Endothelial cell of umbilical vein (primary cell): ENCODE measurements at regions not wholly inside any gene's neighbourhood (a gene's known extent, or its start where the extent isn't known, plus 50 kb on each side); places are given as distances from the start of the nearest gene placed in this dataset.

Experiments used
- BruUV-seq: library from RNA; stranded (reverse); fragments of 400-500 nt; replicated peaks from 2 replicates; lab custom pipeline; 2021; lab: Mats Ljungman, UMichigan
- CTCF ChIA-PET: fragments of 300-600, 350-600 bp; sonication (Branson Sonifier 250); formaldehyde crosslinking; loops from one replicate; lab custom pipeline; 2021; ENCODE audit warnings: antibody characterized with exemption, inconsistent platforms; lab: Charles Lee
- POLR2A ChIA-PET: fragments of 300-600, 350-600 bp; sonication (Branson Sonifier 250); formaldehyde crosslinking; loops from one replicate; lab custom pipeline; 2021; ENCODE audit warnings: antibody characterized with exemption, inconsistent platforms; lab: Charles Lee
- DNase-seq: peaks from one replicate; pipeline ENCODE4 v3.0.0-alpha.2; 2011; ENCODE audit warnings: low read depth, low spot score
- FAIRE-seq: peaks from 2 replicates; lab custom pipeline; 2011; peaks lifted over from hg19 to GRCh38; lab: Jason Lieb, UNC
- H2AFZ ChIP-seq: 2 replicates; pipeline ENCODE4 v1.6.0; 2012; ENCODE audit warnings: low read depth, low read length, control low read depth, inconsistent platforms
- H3K27ac ChIP-seq: 2 replicates; pipeline ENCODE4 v1.5.1; 2011; ENCODE audit warnings: low read depth, mild to moderate bottlenecking, control low read depth, low read length, moderate library complexity; ENCODE audit not compliant: insufficient read depth
- H3K27me3 ChIP-seq, 2 experiments: 2 replicates each; pipeline versions ENCODE4 v1.6.0 to v1.6.1; 2011; ENCODE audit warnings: low read length in 2 of 2, mixed read lengths in 1 of 2; ENCODE audit not compliant: control insufficient read depth in 2 of 2, insufficient read depth in 2 of 2
- H3K36me3 ChIP-seq, 2 experiments: 2 replicates in 1 of 2; 3 replicates in 1 of 2; pipeline ENCODE4 v1.5.1; 2011; ENCODE audit warnings: low read length in 2 of 2, mild to moderate bottlenecking in 1 of 2, moderate library complexity in 1 of 2; ENCODE audit not compliant: control insufficient read depth in 2 of 2, insufficient read depth in 2 of 2; ENCODE audit errors: extremely low read depth in 1 of 2
- H3K4me1 ChIP-seq: 3 replicates; pipeline ENCODE4 v1.5.1; 2011; ENCODE audit warnings: mild to moderate bottlenecking, low read length; ENCODE audit not compliant: control insufficient read depth, insufficient read depth; ENCODE audit errors: extremely low read depth
- H3K4me2 ChIP-seq: 2 replicates; pipeline ENCODE4 v1.6.1; 2011; ENCODE audit warnings: low read length, control low read depth, mixed read lengths; ENCODE audit not compliant: insufficient read depth
- H3K4me3 ChIP-seq, 3 experiments: fragments of 200-600 bp in 1 of 3; sonication (generic), shearing (Covaris generic) in 1 of 3; replicated peaks in 1 of 3; 2 replicates each; pipeline ENCODE4 v1.5.1; 2011 to 2016; ENCODE audit warnings: control low read depth in 3 of 3, low read length in 3 of 3, mild to moderate bottlenecking in 2 of 3, inconsistent platforms in 1 of 3, low read depth in 1 of 3, moderate library complexity in 1 of 3; ENCODE audit not compliant: insufficient read depth in 1 of 3
- H3K79me2 ChIP-seq: 2 replicates; pipeline ENCODE4 v1.6.0; 2012; ENCODE audit warnings: low read length, inconsistent platforms; ENCODE audit not compliant: control insufficient read depth, insufficient read depth
- H3K9ac ChIP-seq: replicated peaks from 2 replicates; pipeline ENCODE3; 2011; ENCODE audit warnings: low read length, control low read depth; ENCODE audit not compliant: insufficient read depth; ENCODE audit errors: extremely low read depth
- H3K9me1 ChIP-seq: replicated peaks from 3 replicates; pipeline ENCODE4 v1.6.0; 2011; ENCODE audit warnings: mild to moderate bottlenecking, low read length; ENCODE audit not compliant: control insufficient read depth, insufficient read depth; ENCODE audit errors: extremely low read depth
- H3K9me3 ChIP-seq: replicated peaks from 2 replicates; pipeline ENCODE4 v1.5.1; 2012; ENCODE audit warnings: low read length, inconsistent platforms; ENCODE audit not compliant: control insufficient read depth, insufficient read depth
- H4K20me1 ChIP-seq: replicated peaks from 2 replicates; pipeline ENCODE3; 2011; ENCODE audit warnings: mild to moderate bottlenecking, low read length; ENCODE audit not compliant: control insufficient read depth, insufficient read depth; ENCODE audit errors: extremely low read depth
- EZH2 ChIP-seq: IDR thresholded peaks from 2 replicates; pipeline ENCODE4 v1.6.1; 2012; ENCODE audit warnings: borderline replicate concordance, low read depth, mild to moderate bottlenecking, moderate library complexity, low read length, inconsistent platforms; ENCODE audit not compliant: severe bottlenecking
- FOS ChIP-seq: IDR thresholded peaks from 2 replicates; pipeline ENCODE4 v1.6.1; 2011; ENCODE audit warnings: mild to moderate bottlenecking, low read length, moderate library complexity, borderline replicate concordance; ENCODE audit not compliant: insufficient read depth
- GATA2 ChIP-seq: IDR thresholded peaks from 2 replicates; pipeline ENCODE4 v1.7.0; 2011; ENCODE audit warnings: low read depth, mild to moderate bottlenecking, moderate library complexity, mixed read lengths, low read length; ENCODE audit not compliant: insufficient read length, insufficient read depth
- JUN ChIP-seq: IDR thresholded peaks from 2 replicates; pipeline ENCODE4 v1.6.1; 2011; ENCODE audit warnings: borderline replicate concordance, low read depth; ENCODE audit not compliant: insufficient read length, insufficient read depth
- POLR2A ChIP-seq: IDR thresholded peaks from 2 replicates; pipeline ENCODE4 v1.6.1; 2012; ENCODE audit warnings: low read depth, mild to moderate bottlenecking, control low read depth, low read length
- POLR2AphosphoS5 ChIP-seq: IDR thresholded peaks from 2 replicates; pipeline ENCODE4 v1.6.1; 2012; ENCODE audit warnings: low read depth, mild to moderate bottlenecking, control low read depth, low read length, moderate library complexity; ENCODE audit not compliant: insufficient read depth
- dilution Hi-C: fragments of 300-500 bp; cut with MboI; formaldehyde crosslinking; loops from one replicate; pipeline ENCODE4 v1.15.0; 2019; ENCODE audit warnings: low sequenced_read_pairs; ENCODE audit not compliant: extremely low pct_ligation_motif_present
- intact Hi-C: fragments of 100-400 bp; cut with micrococcal nuclease; formaldehyde crosslinking; loops from one replicate; pipeline ENCODE4 v1.10.0; 2022
- TF ChIP-seq, protein P1 (sequence below): IDR thresholded peaks from 2 replicates; pipeline ENCODE4 v1.6.1; 2011; ENCODE audit not compliant: insufficient read depth, insufficient read length
- TF ChIP-seq, protein P2 (sequence below), 2 donors: IDR thresholded peaks; 1 replicate in 1 of 2; 2 replicates in 1 of 2; pipeline ENCODE4 v1.5.1; 2011; ENCODE audit warnings: low read length in 2 of 2, mild to moderate bottlenecking in 2 of 2, moderate library complexity in 2 of 2, control low read depth in 1 of 2, inconsistent platforms in 1 of 2, low read depth in 1 of 2; ENCODE audit not compliant: insufficient read depth in 1 of 2; ENCODE audit errors: extremely low read depth in 1 of 2

DNA sequence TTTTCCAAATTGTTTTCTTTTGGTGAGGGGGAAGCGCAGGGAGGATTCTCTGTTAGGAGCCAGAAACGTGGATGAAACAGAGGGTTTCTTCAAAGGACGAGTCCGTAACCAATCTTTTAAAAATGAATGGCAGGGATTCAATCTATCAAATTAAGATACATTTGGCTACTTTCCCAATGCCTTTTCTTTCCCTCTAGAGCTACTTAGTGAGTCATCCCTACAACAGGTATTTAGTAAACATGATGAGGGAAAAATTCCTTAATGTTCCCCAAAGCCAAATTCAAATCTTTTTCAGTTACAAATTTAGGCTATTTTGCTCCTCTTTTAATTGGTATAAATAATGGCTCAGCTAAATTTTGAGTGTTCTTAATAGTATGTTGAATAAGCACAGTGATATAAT lies 366.4 kb upstream of the RIOK2 start:
- no peaks in the 10 kb centered on the region for H3K9me3 ChIP-seq
- no TSS peak for BruUV-seq
- H3K27ac ChIP-seq: no peak overlapping the region
- H3K4me3 ChIP-seq: no peak overlapping the region
- H3K27me3 ChIP-seq: no peaks in the 10 kb centered on the region
- FAIRE-seq (no peak), DNase-seq (peak; percentile 21)
- no peak overlapping the region for H3K9ac ChIP-seq
- H3K4me1 ChIP-seq: peaks cover 27% of the 10 kb centered on the region
- H4K20me1 ChIP-seq: no peaks in the 10 kb centered on the region
- no peak overlapping the region for H2AFZ ChIP-seq
- H3K9me1 ChIP-seq: no peaks in the 10 kb centered on the region
- no peaks in the 10 kb centered on the region for H3K36me3 ChIP-seq
- no peak overlapping the region for H3K4me2 ChIP-seq
- no peaks in the 10 kb centered on the region for H3K79me2 ChIP-seq
- intact Hi-C loops (loop anchor here (5.0 kb wide), 1 partner anchor 1223 kb away; the partner anchor contains the start of gene RGMB), dilution Hi-C loops (no loop called here)
- TF ChIP-seq EZH2 (no peak), GATA2 (no peak), POLR2A (no peak), FOS (peak; percentile 28), JUN (no peak), POLR2AphosphoS5 (no peak)
- TF ChIP-seq, protein P1, sequence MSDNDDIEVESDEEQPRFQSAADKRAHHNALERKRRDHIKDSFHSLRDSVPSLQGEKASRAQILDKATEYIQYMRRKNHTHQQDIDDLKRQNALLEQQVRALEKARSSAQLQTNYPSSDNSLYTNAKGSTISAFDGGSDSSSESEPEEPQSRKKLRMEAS: no peak
- TF ChIP-seq, protein P2, sequence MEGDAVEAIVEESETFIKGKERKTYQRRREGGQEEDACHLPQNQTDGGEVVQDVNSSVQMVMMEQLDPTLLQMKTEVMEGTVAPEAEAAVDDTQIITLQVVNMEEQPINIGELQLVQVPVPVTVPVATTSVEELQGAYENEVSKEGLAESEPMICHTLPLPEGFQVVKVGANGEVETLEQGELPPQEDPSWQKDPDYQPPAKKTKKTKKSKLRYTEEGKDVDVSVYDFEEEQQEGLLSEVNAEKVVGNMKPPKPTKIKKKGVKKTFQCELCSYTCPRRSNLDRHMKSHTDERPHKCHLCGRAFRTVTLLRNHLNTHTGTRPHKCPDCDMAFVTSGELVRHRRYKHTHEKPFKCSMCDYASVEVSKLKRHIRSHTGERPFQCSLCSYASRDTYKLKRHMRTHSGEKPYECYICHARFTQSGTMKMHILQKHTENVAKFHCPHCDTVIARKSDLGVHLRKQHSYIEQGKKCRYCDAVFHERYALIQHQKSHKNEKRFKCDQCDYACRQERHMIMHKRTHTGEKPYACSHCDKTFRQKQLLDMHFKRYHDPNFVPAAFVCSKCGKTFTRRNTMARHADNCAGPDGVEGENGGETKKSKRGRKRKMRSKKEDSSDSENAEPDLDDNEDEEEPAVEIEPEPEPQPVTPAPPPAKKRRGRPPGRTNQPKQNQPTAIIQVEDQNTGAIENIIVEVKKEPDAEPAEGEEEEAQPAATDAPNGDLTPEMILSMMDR (IDR thresholded peaks at IDR 0.05; ENCODE audit: extremely low read depth in 1 of 2, insufficient read depth in 1 of 2, low read depth in 1 of 2, low read length in 2 of 2): no peak
- ChIA-PET POLR2A (no interaction called here), CTCF (interaction anchor here (1.1 to 2.6 kb wide), 3 partner anchors 15 to 289 kb away, joined by 3 to 14 read pairs (median 3); no protein-coding TSS in a partner anchor)
